Smooth muscle cell (in vitro differentiated cells): ENCODE measurements at regions not wholly inside any gene's neighbourhood (a gene's known extent, or its start where the extent isn't known, plus 50 kb on each side); places are given as distances from the start of the nearest gene placed in this dataset.

Experiments used
- DNase-seq: peaks from one replicate; lab custom pipeline; 2025; ENCODE audit not compliant: unreplicated experiment; lab: John Stamatoyannopoulos, UW
- H2AFZ ChIP-seq: fragments of 200-600 bp; sonication (generic); 2 replicates; pipeline ENCODE4 v1.6.0; 2016; ENCODE audit warnings: antibody characterized with exemption, low read depth, mild to moderate bottlenecking
- H3F3A ChIP-seq: fragments of 200-600 bp; sonication (generic); 2 replicates; pipeline ENCODE4 v1.6.0; 2017; ENCODE audit warnings: antibody characterized with exemption, low read depth
- H3K27ac ChIP-seq: fragments of 200-600 bp; sonication (generic); 2 replicates; pipeline ENCODE4 v1.5.1; 2016; ENCODE audit warnings: low read depth, mild to moderate bottlenecking
- H3K27me3 ChIP-seq: fragments of 200-600 bp; sonication (generic); 2 replicates; pipeline ENCODE4 v1.6.1; 2016; ENCODE audit warnings: low read depth, mild to moderate bottlenecking
- H3K36me3 ChIP-seq: fragments of 200-600 bp; sonication (generic); 2 replicates; pipeline ENCODE4 v1.5.1; 2016; ENCODE audit warnings: low read depth
- H3K4me1 ChIP-seq: fragments of 200-600 bp; sonication (generic); 2 replicates; pipeline ENCODE4 v1.5.1; 2016; ENCODE audit warnings: low read depth
- H3K4me2 ChIP-seq: fragments of 200-600 bp; sonication (generic); 2 replicates; pipeline ENCODE4 v1.6.0; 2016; ENCODE audit warnings: mild to moderate bottlenecking
- H3K4me3 ChIP-seq: fragments of 200-600 bp; sonication (generic); 2 replicates; pipeline ENCODE4 v1.5.1; 2016; ENCODE audit warnings: mild to moderate bottlenecking
- H3K79me2 ChIP-seq: fragments of 200-600 bp; sonication (generic); 2 replicates; pipeline ENCODE4 v1.6.0; 2016; ENCODE audit warnings: low read depth, mild to moderate bottlenecking
- H3K9ac ChIP-seq: fragments of 200-600 bp; sonication (generic); 2 replicates; pipeline ENCODE4 v1.6.0; 2016; ENCODE audit warnings: low read depth
- H3K9me3 ChIP-seq: fragments of 200-600 bp; sonication (generic); replicated peaks from 2 replicates; pipeline ENCODE4 v1.5.1; 2016; ENCODE audit warnings: low read depth
- H4K20me1 ChIP-seq: fragments of 200-600 bp; sonication (generic); 2 replicates; pipeline ENCODE4 v1.6.0; 2016; ENCODE audit warnings: low read depth
- CTCF ChIP-seq: fragments of 200-600 bp; sonication (generic); IDR thresholded peaks from 2 replicates; pipeline ENCODE4 v1.5.1; 2017; ENCODE audit warnings: borderline replicate concordance, mild to moderate bottlenecking, antibody characterized with exemption; ENCODE audit not compliant: insufficient read depth, poor library complexity, severe bottlenecking
- WGBS: methylation state at CpG from one replicate; pipeline ENCODE4 v1.1.7; 2016; ENCODE audit warnings: low lambda C conversion rate; 5-methylcytosine and 5-hydroxymethylcytosine counted together

DNA sequence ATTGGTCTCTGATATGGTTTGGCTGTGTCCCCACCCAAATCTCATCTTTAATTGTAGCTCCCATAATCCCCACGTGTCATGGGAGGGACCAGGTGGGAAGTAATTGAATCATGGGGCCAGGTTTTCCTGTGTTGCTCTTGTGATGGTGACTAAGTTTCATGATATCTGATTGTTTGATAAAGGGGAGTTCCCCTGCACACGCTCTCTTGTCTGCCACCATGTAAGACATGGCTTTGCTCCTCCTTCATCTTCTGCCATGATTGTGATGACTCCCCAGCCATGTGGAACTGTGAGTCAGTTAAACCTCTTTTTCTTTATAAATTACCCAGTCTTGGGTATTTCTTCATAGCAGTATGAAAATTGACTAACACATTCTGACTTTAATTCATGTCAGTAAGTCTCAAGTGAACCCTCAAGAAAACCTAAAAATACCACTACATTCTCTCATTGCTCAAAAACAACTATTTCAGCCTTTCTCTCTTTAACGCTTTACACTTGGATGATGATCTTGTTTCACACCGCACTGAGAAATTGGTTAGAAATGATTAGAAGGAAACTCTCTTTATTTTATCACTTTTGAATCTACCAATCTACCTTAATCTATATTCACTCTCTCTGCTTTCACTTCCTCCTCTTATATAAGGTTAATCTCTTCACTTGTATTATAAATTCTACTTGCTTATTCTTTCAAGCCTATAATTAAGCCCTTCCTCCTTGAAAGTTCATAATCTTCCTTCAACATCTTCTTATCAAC lies 110.1 kb downstream of the GALR1 start:
- no peak for TF ChIP-seq CTCF
- Histone ChIP-seq H4K20me1 (no peaks in the 10 kb centered on the region), H3K4me1 (no peaks in the 10 kb centered on the region), H3K27ac (no peak overlapping the region), H3K4me2 (no peak overlapping the region), H3K27me3 (no peaks in the 10 kb centered on the region), H2AFZ (no peak overlapping the region), H3K36me3 (no peaks in the 10 kb centered on the region), H3K4me3 (no peak overlapping the region), H3F3A (no peaks in the 10 kb centered on the region), H3K79me2 (no peaks in the 10 kb centered on the region), H3K9me3 (no peaks in the 10 kb centered on the region), H3K9ac (no peak overlapping the region)
- WGBS = 89% methylated on average over 4 of the region's 4 CpGs
- no peak for DNase-seq

GRCh38 chr18:77360315-77361190 lies 110.9 kb downstream of the GALR1 start:
- H3K4me1 ChIP-seq = no peaks in the 10 kb centered on the region
- no peaks in the 10 kb centered on the region for H3K27me3 ChIP-seq
- H3K4me3 ChIP-seq = no peak overlapping the region
- no peaks in the 10 kb centered on the region for H4K20me1 ChIP-seq
- H3K27ac ChIP-seq = no peak overlapping the region
- H3K36me3 ChIP-seq = no peaks in the 10 kb centered on the region
- H3F3A ChIP-seq = no peaks in the 10 kb centered on the region
- no peak for TF ChIP-seq CTCF
- DNase-seq = no peak
- WGBS = 69% methylated on average over 3 of the region's 3 CpGs
- no peaks in the 10 kb centered on the region for H3K79me2 ChIP-seq
- no peak overlapping the region for H3K4me2 ChIP-seq
- H3K9me3 ChIP-seq = no peaks in the 10 kb centered on the region
- no peak overlapping the region for H2AFZ ChIP-seq
- no peak overlapping the region for H3K9ac ChIP-seq

DNA sequence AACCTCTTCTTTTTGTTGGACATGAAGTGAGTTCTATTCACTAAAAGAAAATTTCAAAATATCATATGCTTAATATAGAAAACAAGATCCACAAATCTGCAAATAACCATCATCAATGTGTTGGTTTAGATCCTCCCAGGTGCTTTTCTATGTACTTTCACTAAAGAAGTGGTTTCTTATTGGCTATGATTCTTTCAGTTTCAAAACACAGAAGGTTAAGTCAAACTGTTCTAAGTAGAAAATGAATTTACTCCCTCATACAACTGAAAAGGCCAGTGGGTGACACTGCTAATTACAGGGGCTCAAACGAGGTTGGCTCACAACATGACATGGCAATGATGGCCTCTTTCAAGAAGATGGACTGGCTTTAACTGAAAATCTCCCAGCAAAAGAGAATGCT lies 111.7 kb downstream of the GALR1 start:
- H2AFZ ChIP-seq = no peak overlapping the region
- H3K4me2 ChIP-seq = no peak overlapping the region
- no peaks in the 10 kb centered on the region for H3K27me3 ChIP-seq
- no peak overlapping the region for H3K27ac ChIP-seq
- no peaks in the 10 kb centered on the region for H3K36me3 ChIP-seq
- H3F3A ChIP-seq = no peaks in the 10 kb centered on the region
- no peaks in the 10 kb centered on the region for H3K9me3 ChIP-seq
- no peaks in the 10 kb centered on the region for H3K4me1 ChIP-seq
- WGBS = 50% methylated on average over 1 of the region's 1 CpG
- H3K9ac ChIP-seq = no peak overlapping the region
- H4K20me1 ChIP-seq = no peaks in the 10 kb centered on the region
- DNase-seq = no peak
- TF ChIP-seq CTCF = no peak
- no peaks in the 10 kb centered on the region for H3K79me2 ChIP-seq
- no peak overlapping the region for H3K4me3 ChIP-seq
